ENCODE measurements at regions not wholly inside any gene's neighbourhood (a gene's known extent, or its start where the extent isn't known, plus 50 kb on each side); places are given as distances from the start of the nearest gene placed in this dataset.

DNA sequence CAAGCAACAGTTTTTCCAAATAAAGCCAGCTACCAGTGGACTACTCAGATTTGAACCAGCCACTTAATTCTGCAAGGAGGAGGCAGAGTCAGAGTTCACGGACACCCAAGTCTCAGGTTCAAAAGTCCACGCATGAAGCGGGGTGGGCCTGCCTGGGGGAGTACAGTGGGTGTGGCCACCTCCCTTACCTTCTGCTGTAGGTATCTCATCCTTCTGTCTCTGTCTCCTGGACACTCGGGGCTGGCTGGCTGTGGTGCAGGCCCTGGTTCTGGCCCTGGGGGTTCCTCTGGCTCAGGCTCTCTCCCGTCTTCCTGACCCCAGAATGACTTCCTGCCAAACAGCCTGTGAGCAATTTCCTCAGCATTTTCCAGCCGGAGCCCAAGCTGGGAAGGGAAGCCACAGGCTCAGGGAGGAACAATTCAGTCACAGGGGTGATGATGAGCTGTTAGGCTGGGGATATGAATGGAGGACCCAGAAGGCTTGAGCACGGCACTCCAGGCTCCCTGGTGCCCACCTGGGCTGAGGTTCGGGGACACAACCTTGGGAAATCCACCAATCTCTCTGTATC lies 101.9 kb downstream of the LITAF start:
- H3K4me3 ChIP-seq = no peak overlapping the region
- peak in 3 of 8 donors; percentile 49 to 51 (median 50) for ATAC-seq
- intact Hi-C loops (cut with DNase I) = loop anchor here in 1 of 10 donors (10.0 kb wide), 1 partner anchor 50 kb away; no protein-coding TSS in a partner anchor
- TF ChIP-seq, protein P1, sequence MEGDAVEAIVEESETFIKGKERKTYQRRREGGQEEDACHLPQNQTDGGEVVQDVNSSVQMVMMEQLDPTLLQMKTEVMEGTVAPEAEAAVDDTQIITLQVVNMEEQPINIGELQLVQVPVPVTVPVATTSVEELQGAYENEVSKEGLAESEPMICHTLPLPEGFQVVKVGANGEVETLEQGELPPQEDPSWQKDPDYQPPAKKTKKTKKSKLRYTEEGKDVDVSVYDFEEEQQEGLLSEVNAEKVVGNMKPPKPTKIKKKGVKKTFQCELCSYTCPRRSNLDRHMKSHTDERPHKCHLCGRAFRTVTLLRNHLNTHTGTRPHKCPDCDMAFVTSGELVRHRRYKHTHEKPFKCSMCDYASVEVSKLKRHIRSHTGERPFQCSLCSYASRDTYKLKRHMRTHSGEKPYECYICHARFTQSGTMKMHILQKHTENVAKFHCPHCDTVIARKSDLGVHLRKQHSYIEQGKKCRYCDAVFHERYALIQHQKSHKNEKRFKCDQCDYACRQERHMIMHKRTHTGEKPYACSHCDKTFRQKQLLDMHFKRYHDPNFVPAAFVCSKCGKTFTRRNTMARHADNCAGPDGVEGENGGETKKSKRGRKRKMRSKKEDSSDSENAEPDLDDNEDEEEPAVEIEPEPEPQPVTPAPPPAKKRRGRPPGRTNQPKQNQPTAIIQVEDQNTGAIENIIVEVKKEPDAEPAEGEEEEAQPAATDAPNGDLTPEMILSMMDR (IDR thresholded peaks at IDR 0.05) = no peak
- 57 to 73% methylated on average over 8 of the region's 8 CpGs for WGBS, 2 donors
- peaks cover 0 to 20% (median 4%) of the 10 kb centered on the region in 11 donors for H3K9me3 ChIP-seq
- H3K36me3 ChIP-seq = peaks cover 0 to 3% (median 0%) of the 10 kb centered on the region in 9 donors
- H3K27me3 ChIP-seq = no peaks in the 10 kb centered on the region
- H3K4me1 ChIP-seq = peaks cover 0 to 3% (median 0%) of the 10 kb centered on the region in 9 donors
- DNase-seq = no peak
- no peak overlapping the region for H3K27ac ChIP-seq

DNA sequence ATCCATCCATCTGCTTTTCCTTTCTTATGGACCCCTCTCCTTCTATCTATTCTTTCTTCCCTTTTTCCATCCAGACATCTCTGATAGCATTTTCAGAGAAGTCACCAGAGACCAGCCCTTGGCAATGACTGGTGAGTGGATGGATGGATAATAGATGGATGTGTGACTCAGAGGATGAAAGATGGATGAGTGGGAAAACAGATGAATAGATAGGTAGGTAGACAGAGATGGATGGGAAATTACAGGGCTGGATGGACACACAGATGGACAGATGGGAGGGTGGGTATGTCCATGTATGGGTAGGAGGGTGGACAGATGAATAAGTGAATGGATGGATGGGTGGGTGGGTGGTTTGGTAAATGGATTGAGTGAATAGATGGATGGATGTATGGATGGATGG lies 101.0 kb downstream of the LITAF start:
- ATAC-seq = no peak
- Histone ChIP-seq H3K9me3 (peaks cover 0 to 26% (median 2%) of the 10 kb centered on the region in 11 donors), H3K4me1 (peaks cover 0 to 3% (median 0%) of the 10 kb centered on the region in 9 donors), H3K27me3 (no peaks in the 10 kb centered on the region), H3K36me3 (peaks cover 0 to 3% (median 0%) of the 10 kb centered on the region in 9 donors), H3K4me3 (no peak overlapping the region), H3K27ac (no peak overlapping the region)
- DNase-seq = no peak
- intact Hi-C loops (cut with DNase I) = loop anchor here in 1 of 10 donors (10.0 kb wide), 1 partner anchor 51 kb away; no protein-coding TSS in a partner anchor
- TF ChIP-seq, protein P1 (IDR thresholded peaks at IDR 0.05) = no peak

DNA sequence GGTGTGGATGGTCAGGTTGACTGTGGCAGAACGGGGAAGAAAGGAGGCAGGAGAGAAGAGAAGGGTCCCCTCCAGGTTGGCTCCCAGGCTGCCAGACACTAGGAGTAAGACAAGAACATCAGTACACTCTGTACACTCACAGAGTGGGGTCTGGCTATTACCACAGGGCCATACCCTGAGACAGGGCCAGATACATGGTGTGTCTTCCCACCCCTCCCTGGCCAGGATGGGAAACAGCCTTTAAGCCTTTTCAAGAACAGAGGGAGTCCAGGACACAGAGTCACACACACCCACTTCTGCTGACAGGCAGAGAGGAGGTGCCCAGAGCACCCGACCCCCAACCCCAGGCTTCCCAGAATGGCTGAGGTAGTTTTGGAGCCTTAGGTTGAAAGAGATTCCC lies 99.4 kb downstream of the LITAF start:
- H3K27me3 ChIP-seq = no peaks in the 10 kb centered on the region
- WGBS, 2 donors = 78 to 81% methylated on average over 2 of the region's 2 CpGs
- no peak for ATAC-seq
- TF ChIP-seq, protein P1 (IDR thresholded peaks at IDR 0.05) = no peak
- H3K9me3 ChIP-seq = peaks cover 0 to 27% (median 2%) of the 10 kb centered on the region in 11 donors
- H3K4me1 ChIP-seq = peaks cover 0 to 3% (median 0%) of the 10 kb centered on the region in 9 donors
- no peak overlapping the region for H3K27ac ChIP-seq
- DNase-seq = no peak
- intact Hi-C loops (cut with DNase I) = loop anchor here in 1 of 10 donors (10.0 kb wide), 1 partner anchor 52 kb away; no protein-coding TSS in a partner anchor
- H3K4me3 ChIP-seq = no peak overlapping the region
- H3K36me3 ChIP-seq = peaks cover 0 to 3% (median 0%) of the 10 kb centered on the region in 9 donors

DNA sequence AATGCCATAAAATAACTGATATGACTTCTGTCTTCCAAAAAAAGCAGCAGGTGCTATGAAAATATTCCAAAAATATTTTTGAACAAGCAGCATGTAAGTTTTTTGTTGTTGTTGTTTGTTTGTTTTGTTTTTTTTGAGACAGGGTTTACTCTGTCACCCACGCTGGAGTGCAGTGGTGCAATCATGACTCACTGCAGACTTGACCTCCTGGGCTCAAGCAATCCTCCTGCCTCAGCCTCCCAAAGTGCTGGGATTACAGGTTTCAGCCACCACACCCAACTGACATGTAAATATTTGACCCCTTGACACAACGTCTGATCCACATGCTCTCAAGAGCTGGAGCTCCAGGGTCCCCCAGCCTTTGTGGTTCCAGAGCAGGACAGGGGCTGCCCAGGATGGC lies 98.4 kb downstream of the LITAF start:
- Histone ChIP-seq H3K27me3 (no peaks in the 10 kb centered on the region), H3K27ac (no peak overlapping the region), H3K4me1 (peaks cover 0 to 3% (median 0%) of the 10 kb centered on the region in 9 donors), H3K36me3 (peaks cover 0 to 3% (median 0%) of the 10 kb centered on the region in 9 donors), H3K9me3 (peaks cover 0 to 17% (median 0%) of the 10 kb centered on the region in 11 donors), H3K4me3 (no peak overlapping the region)
- TF ChIP-seq, protein P1 (IDR thresholded peaks at IDR 0.05) = no peak
- intact Hi-C loops (cut with DNase I) = loop anchor here in 1 of 10 donors (10.0 kb wide), 1 partner anchor 54 kb away; no protein-coding TSS in a partner anchor
- ATAC-seq (no peak), DNase-seq (no peak)
- WGBS, 2 donors = 64 to 73% methylated on average over 2 of the region's 2 CpGs
